ENCODE measurements at regions not wholly inside any gene's neighbourhood (a gene's known extent, or its start where the extent isn't known, plus 50 kb on each side); places are given as distances from the start of the nearest gene placed in this dataset.

- Mint-ChIP-seq H3K4me3 (no peak overlapping the region), H3K27me3 (no peaks in the 10 kb centered on the region), H3K4me1 (no peaks in the 10 kb centered on the region), H3K27ac (no peak overlapping the region), H3K9me3 (ENCODE audit: low read depth) (no peaks in the 10 kb centered on the region), H3K36me3 (no peaks in the 10 kb centered on the region)
- CTCF ChIA-PET, result no interaction called here
- ATAC-seq (no peak), DNase-seq (no peak)
These were observed 125.8 kb upstream of the KLF4 start for GRCh38 chr9:107615321-107615720.

GRCh38 chr9:107614765-107615164, 125.2 kb upstream of the KLF4 start:
- H3K27ac Mint-ChIP-seq, result no peak overlapping the region
- ATAC-seq (no peak), DNase-seq (no peak)
- no peaks in the 10 kb centered on the region for H3K27me3 Mint-ChIP-seq
- H3K4me1 Mint-ChIP-seq, result no peaks in the 10 kb centered on the region
- H3K9me3 Mint-ChIP-seq (ENCODE audit: low read depth), result no peaks in the 10 kb centered on the region
- CTCF ChIA-PET, result no interaction called here
- H3K36me3 Mint-ChIP-seq, result no peaks in the 10 kb centered on the region
- H3K4me3 Mint-ChIP-seq, result no peak overlapping the region

GRCh38 chr9:107613321-107613720, 123.8 kb upstream of the KLF4 start:
- H3K9me3 Mint-ChIP-seq (ENCODE audit: low read depth), result no peaks in the 10 kb centered on the region
- CTCF ChIA-PET, result no interaction called here
- ATAC-seq (no peak), DNase-seq (no peak)
- H3K36me3 Mint-ChIP-seq, result no peaks in the 10 kb centered on the region
- H3K4me3 Mint-ChIP-seq, result no peak overlapping the region
- no peaks in the 10 kb centered on the region for H3K27me3 Mint-ChIP-seq
- H3K4me1 Mint-ChIP-seq, result no peaks in the 10 kb centered on the region
- no peak overlapping the region for H3K27ac Mint-ChIP-seq

- no peaks in the 10 kb centered on the region for H3K36me3 Mint-ChIP-seq
These were observed 122.6 kb upstream of the KLF4 start for GRCh38 chr9:107612136-107612535.

GRCh38 chr9:107609547-107609946, 120.0 kb upstream of the KLF4 start:
- H3K9me3 Mint-ChIP-seq (ENCODE audit: low read depth), result no peaks in the 10 kb centered on the region
- no peaks in the 10 kb centered on the region for H3K36me3 Mint-ChIP-seq
- CTCF ChIA-PET, result no interaction called here
- H3K4me1 Mint-ChIP-seq, result no peaks in the 10 kb centered on the region
- H3K27me3 Mint-ChIP-seq, result no peaks in the 10 kb centered on the region
- no peak overlapping the region for H3K4me3 Mint-ChIP-seq
- ATAC-seq, result no peak
- no peak overlapping the region for H3K27ac Mint-ChIP-seq
- DNase-seq, result no peak

More at GRCh38 chr9:107612136-107612535, 122.6 kb upstream of the KLF4 start:
- ATAC-seq, result no peak
- DNase-seq, result no peak
- CTCF ChIA-PET, result no interaction called here
- Mint-ChIP-seq H3K27ac (no peak overlapping the region), H3K4me1 (no peaks in the 10 kb centered on the region), H3K4me3 (no peak overlapping the region), H3K9me3 (ENCODE audit: low read depth) (no peaks in the 10 kb centered on the region), H3K27me3 (no peaks in the 10 kb centered on the region)

GRCh38 chr9:107606149-107606790, 116.7 kb upstream of the KLF4 start:
- H3K4me3 Mint-ChIP-seq, result no peak overlapping the region
- H3K27ac Mint-ChIP-seq, result no peak overlapping the region
- H3K9me3 Mint-ChIP-seq (ENCODE audit: low read depth), result no peaks in the 10 kb centered on the region
- ATAC-seq (no peak), DNase-seq (no peak)
- no peaks in the 10 kb centered on the region for H3K36me3 Mint-ChIP-seq
- no peaks in the 10 kb centered on the region for H3K4me1 Mint-ChIP-seq
- no peaks in the 10 kb centered on the region for H3K27me3 Mint-ChIP-seq
- CTCF ChIA-PET, result no interaction called here

- Mint-ChIP-seq H3K9me3 (ENCODE audit: low read depth) (no peaks in the 10 kb centered on the region), H3K27me3 (no peaks in the 10 kb centered on the region), H3K4me1 (no peaks in the 10 kb centered on the region), H3K36me3 (no peaks in the 10 kb centered on the region), H3K27ac (no peak overlapping the region), H3K4me3 (no peak overlapping the region)
- DNase-seq (no peak), ATAC-seq (no peak)
- CTCF ChIA-PET, result no interaction called here
These were observed 115.5 kb upstream of the KLF4 start for GRCh38 chr9:107605041-107605440.

- Mint-ChIP-seq H3K9me3 (ENCODE audit: low read depth) (no peaks in the 10 kb centered on the region), H3K4me1 (no peaks in the 10 kb centered on the region), H3K27me3 (no peaks in the 10 kb centered on the region), H3K27ac (no peak overlapping the region), H3K4me3 (no peak overlapping the region), H3K36me3 (no peaks in the 10 kb centered on the region)
- ATAC-seq, result no peak
- CTCF ChIA-PET, result no interaction called here
- no peak for DNase-seq
These were observed 113.7 kb upstream of the KLF4 start for GRCh38 chr9:107603281-107603680.

GRCh38 chr9:107600060-107600573, 110.5 kb upstream of the KLF4 start:
- Mint-ChIP-seq H3K27me3 (no peaks in the 10 kb centered on the region), H3K4me1 (no peaks in the 10 kb centered on the region), H3K4me3 (no peak overlapping the region), H3K36me3 (no peaks in the 10 kb centered on the region), H3K27ac (no peak overlapping the region), H3K9me3 (ENCODE audit: low read depth) (no peaks in the 10 kb centered on the region)
- DNase-seq (no peak), ATAC-seq (no peak)
- CTCF ChIA-PET, result interaction anchor here (0.7 kb wide), 1 partner anchor 36 kb away, joined by 3 read pairs; no protein-coding TSS in a partner anchor

GRCh38 chr9:107597743-107598217, 108.2 kb upstream of the KLF4 start:
- no peak for DNase-seq
- CTCF ChIA-PET, result no interaction called here
- H3K27ac Mint-ChIP-seq, result no peak overlapping the region
- no peaks in the 10 kb centered on the region for H3K9me3 Mint-ChIP-seq (ENCODE audit: low read depth)
- H3K36me3 Mint-ChIP-seq, result no peaks in the 10 kb centered on the region
- H3K4me3 Mint-ChIP-seq, result no peak overlapping the region
- no peaks in the 10 kb centered on the region for H3K4me1 Mint-ChIP-seq
- H3K27me3 Mint-ChIP-seq, result no peaks in the 10 kb centered on the region
- no peak for ATAC-seq

GRCh38 chr9:107594908-107595530, 105.5 kb upstream of the KLF4 start:
- no peak overlapping the region for H3K27ac Mint-ChIP-seq
- CTCF ChIA-PET, result interaction anchor here (0.7 kb wide), 1 partner anchor 89 kb away, joined by 3 read pairs; no protein-coding TSS in a partner anchor
- H3K4me3 Mint-ChIP-seq, result no peak overlapping the region
- H3K36me3 Mint-ChIP-seq, result no peaks in the 10 kb centered on the region
- H3K4me1 Mint-ChIP-seq, result no peaks in the 10 kb centered on the region
- DNase-seq, result no peak
- ATAC-seq, result no peak
- no peaks in the 10 kb centered on the region for H3K27me3 Mint-ChIP-seq
- H3K9me3 Mint-ChIP-seq (ENCODE audit: low read depth), result no peaks in the 10 kb centered on the region

- H3K36me3 Mint-ChIP-seq, result no peaks in the 10 kb centered on the region
- CTCF ChIA-PET, result no interaction called here
- no peak overlapping the region for H3K4me3 Mint-ChIP-seq
- ATAC-seq, result no peak
- no peak for DNase-seq
- no peaks in the 10 kb centered on the region for H3K27me3 Mint-ChIP-seq
- no peak overlapping the region for H3K27ac Mint-ChIP-seq
- H3K4me1 Mint-ChIP-seq, result no peaks in the 10 kb centered on the region
- no peaks in the 10 kb centered on the region for H3K9me3 Mint-ChIP-seq (ENCODE audit: low read depth)
These were observed 103.8 kb upstream of the KLF4 start for GRCh38 chr9:107593224-107593870.

GRCh38 chr9:107592424-107592823, 102.9 kb upstream of the KLF4 start:
- no peak overlapping the region for H3K4me3 Mint-ChIP-seq
- no peaks in the 10 kb centered on the region for H3K4me1 Mint-ChIP-seq
- no peaks in the 10 kb centered on the region for H3K9me3 Mint-ChIP-seq (ENCODE audit: low read depth)
- H3K27me3 Mint-ChIP-seq, result no peaks in the 10 kb centered on the region
- ATAC-seq (no peak), DNase-seq (no peak)
- H3K27ac Mint-ChIP-seq, result no peak overlapping the region
- no peaks in the 10 kb centered on the region for H3K36me3 Mint-ChIP-seq
- CTCF ChIA-PET, result no interaction called here

- H3K4me1 Mint-ChIP-seq, result no peaks in the 10 kb centered on the region
- no peak overlapping the region for H3K4me3 Mint-ChIP-seq
- no peaks in the 10 kb centered on the region for H3K36me3 Mint-ChIP-seq
- no peaks in the 10 kb centered on the region for H3K27me3 Mint-ChIP-seq
- no peak overlapping the region for H3K27ac Mint-ChIP-seq
- DNase-seq (no peak), ATAC-seq (no peak)
- H3K9me3 Mint-ChIP-seq (ENCODE audit: low read depth), result no peaks in the 10 kb centered on the region
- CTCF ChIA-PET, result no interaction called here
These were observed 102.2 kb upstream of the KLF4 start for GRCh38 chr9:107591781-107592180.
